NT2/D1 (cell line): ENCODE measurements at regions not wholly inside any gene's neighbourhood (a gene's known extent, or its start where the extent isn't known, plus 50 kb on each side); places are given as distances from the start of the nearest gene placed in this dataset.
"Not testable (repeated sequence)": the region's sequence is repeated elsewhere in the genome, so short reads cannot be mapped to it uniquely, and the experiment has no call there.

Experiments
- DNase-seq: peaks from one replicate; pipeline ENCODE4 v3.0.0-alpha.2; 2011; ENCODE audit warnings: low read depth, low spot score
- H3K27me3 ChIP-seq: 2 replicates; pipeline ENCODE4 v1.6.0; 2011; ENCODE audit warnings: mild to moderate bottlenecking; ENCODE audit not compliant: insufficient read length, insufficient read depth
- H3K36me3 ChIP-seq: 2 replicates; pipeline ENCODE4 v1.6.1; 2011; ENCODE audit warnings: mild to moderate bottlenecking, low read length, mixed read lengths; ENCODE audit not compliant: insufficient read depth, insufficient read length
- H3K4me1 ChIP-seq: 2 replicates; pipeline ENCODE4 v1.5.1; 2011; ENCODE audit not compliant: insufficient read depth, insufficient read length
- H3K4me3 ChIP-seq: 2 replicates; pipeline ENCODE4 v1.5.1; 2011; ENCODE audit warnings: low read depth; ENCODE audit not compliant: insufficient read length
- H3K9ac ChIP-seq: 2 replicates; pipeline ENCODE4 v1.6.0; 2011; ENCODE audit warnings: low read depth; ENCODE audit not compliant: insufficient read length
- H3K9me3 ChIP-seq: 2 replicates; pipeline ENCODE4 v1.5.1; 2011; ENCODE audit warnings: mild to moderate bottlenecking, low read length; ENCODE audit not compliant: insufficient read depth
- SUZ12 ChIP-seq: IDR thresholded peaks from 2 replicates; pipeline ENCODE4 v1.6.1; 2011; ENCODE audit not compliant: insufficient read length, insufficient read depth; ENCODE audit errors: extremely low read depth
- YY1 ChIP-seq: IDR thresholded peaks from 2 replicates; pipeline ENCODE4 v1.6.1; 2011; ENCODE audit not compliant: insufficient read length, insufficient read depth
- ZNF274 ChIP-seq: IDR thresholded peaks from 2 replicates; pipeline ENCODE4 v1.6.1; 2011; ENCODE audit warnings: mild to moderate bottlenecking, low read depth, low read length

- H3K4me1 ChIP-seq = no peaks in the 10 kb centered on the region
- H3K27me3 ChIP-seq = no peaks in the 10 kb centered on the region
- no peaks in the 10 kb centered on the region for H3K36me3 ChIP-seq
- H3K4me3 ChIP-seq = no peak overlapping the region
- H3K9me3 ChIP-seq = no peaks in the 10 kb centered on the region
- no peak overlapping the region for H3K9ac ChIP-seq
- no peak for TF ChIP-seq YY1
- no peak for DNase-seq
Measured at GRCh38 chr7:37578350-37578749, 105.2 kb upstream of the GPR141 start.

DNA sequence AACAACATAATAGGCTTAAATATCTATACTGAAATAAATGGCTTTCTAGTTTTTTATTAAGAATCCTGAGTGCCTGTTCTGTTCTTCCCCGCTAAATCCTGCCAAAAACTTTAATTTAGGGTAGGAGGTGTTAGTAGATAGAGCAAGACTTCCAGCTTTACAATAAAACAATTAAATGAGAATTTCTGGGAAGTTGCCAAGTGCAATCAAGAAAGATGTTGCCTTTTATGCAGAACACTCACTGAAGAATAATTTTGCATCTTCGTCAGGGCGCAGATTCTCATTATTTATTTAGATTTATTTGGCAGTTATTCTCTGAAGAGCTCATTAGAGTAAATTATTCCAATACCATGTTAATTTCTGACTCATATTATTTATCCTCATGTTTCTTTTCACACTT is 103.2 kb upstream of the GPR141 start:
- Histone ChIP-seq H3K9ac (no peak overlapping the region), H3K36me3 (no peaks in the 10 kb centered on the region), H3K4me3 (no peak overlapping the region), H3K9me3 (no peaks in the 10 kb centered on the region), H3K4me1 (no peaks in the 10 kb centered on the region), H3K27me3 (no peaks in the 10 kb centered on the region)
- TF ChIP-seq SUZ12 (no peak), ZNF274 (no peak), YY1 (no peak)
- no peak for DNase-seq

GRCh38 chr7:37584651-37585463 is 98.7 kb upstream of the GPR141 start:
- H3K36me3 ChIP-seq, H3K4me3 ChIP-seq, H3K27me3 ChIP-seq, DNase-seq, H3K9ac ChIP-seq, H3K9me3 ChIP-seq, H3K4me1 ChIP-seq: not testable (repeated sequence)

DNA sequence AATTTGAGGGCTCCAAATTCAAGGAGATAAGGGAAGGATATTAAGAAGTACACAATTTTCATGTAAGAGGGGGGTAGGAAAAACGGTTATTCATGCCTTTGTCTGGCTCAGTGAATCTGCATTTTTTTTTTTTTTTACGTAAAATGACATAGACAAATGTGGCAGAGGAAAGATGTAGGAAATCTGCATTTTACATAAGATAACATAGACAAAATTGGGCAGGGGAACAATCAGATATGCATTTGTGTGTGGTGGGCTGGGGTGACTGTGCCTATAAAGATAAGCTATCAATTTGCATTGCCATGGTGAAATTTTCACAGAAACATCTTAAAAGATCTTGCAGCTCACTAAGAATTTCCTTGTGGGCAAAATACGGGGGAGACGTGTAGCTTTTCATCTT is 92.7 kb upstream of the GPR141 start:
- DNase-seq = no peak
- TF ChIP-seq YY1 = no peak
- no peak for TF ChIP-seq ZNF274
- no peak for TF ChIP-seq SUZ12
- Histone ChIP-seq H3K4me3 (no peak overlapping the region), H3K9me3 (no peaks in the 10 kb centered on the region; the same call in 1 of the 2 replicates), H3K9ac (no peak overlapping the region), H3K4me1 (no peaks in the 10 kb centered on the region), H3K27me3 (no peaks in the 10 kb centered on the region), H3K36me3 (no peaks in the 10 kb centered on the region)

DNA sequence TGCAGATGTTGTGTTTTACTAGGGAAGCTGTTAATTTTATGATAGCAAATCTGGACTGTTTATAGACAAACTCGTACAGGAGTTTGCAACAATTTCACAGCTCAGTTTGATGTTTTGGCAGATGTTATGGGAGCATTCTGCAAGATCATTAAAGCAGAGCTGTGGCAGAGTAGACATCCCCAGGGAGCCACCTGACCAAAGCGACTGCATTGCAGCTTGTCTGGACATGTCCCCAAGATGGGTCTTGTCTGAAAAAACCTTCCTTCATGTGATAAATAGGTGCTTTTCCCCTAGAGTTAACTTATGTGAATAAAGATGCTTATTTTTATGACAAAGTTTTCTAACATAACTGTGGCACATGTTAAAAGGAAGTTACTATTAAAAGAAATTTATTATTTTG is 91.2 kb upstream of the GPR141 start:
- no peak overlapping the region for H3K9ac ChIP-seq
- H3K9me3 ChIP-seq = no peaks in the 10 kb centered on the region; the same call in 1 of the 2 replicates
- TF ChIP-seq YY1 (no peak), SUZ12 (no peak), ZNF274 (no peak)
- no peak for DNase-seq
- H3K4me1 ChIP-seq = no peaks in the 10 kb centered on the region
- H3K27me3 ChIP-seq = no peaks in the 10 kb centered on the region
- H3K36me3 ChIP-seq = no peaks in the 10 kb centered on the region
- H3K4me3 ChIP-seq = no peak overlapping the region

DNA sequence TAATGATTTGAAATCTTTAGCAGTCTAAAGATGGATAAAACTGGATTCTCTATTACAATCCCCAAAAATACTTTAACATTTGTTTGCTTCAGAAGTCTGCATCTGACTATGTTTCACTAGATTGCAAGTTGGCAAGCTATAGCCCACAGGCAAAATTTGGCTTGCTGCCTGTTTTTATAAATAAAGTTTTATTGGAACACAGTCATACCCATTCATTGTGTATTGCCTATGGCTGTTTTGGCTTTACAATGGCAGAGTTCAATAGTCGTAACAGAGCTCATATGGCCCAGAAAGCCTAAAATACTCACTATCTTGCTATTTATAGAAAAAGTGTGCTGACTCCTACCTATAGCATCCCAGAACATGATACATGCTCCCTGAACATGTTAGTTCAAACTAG is 89.0 kb upstream of the GPR141 start:
- no peak overlapping the region for H3K9ac ChIP-seq
- H3K36me3 ChIP-seq = no peaks in the 10 kb centered on the region
- H3K4me3 ChIP-seq = no peak overlapping the region
- H3K27me3 ChIP-seq = no peaks in the 10 kb centered on the region
- no peak for DNase-seq
- no peaks in the 10 kb centered on the region; the same call in 1 of the 2 replicates for H3K9me3 ChIP-seq
- no peaks in the 10 kb centered on the region for H3K4me1 ChIP-seq
- TF ChIP-seq SUZ12 (no peak), YY1 (no peak), ZNF274 (no peak)

- TF ChIP-seq ZNF274 (no peak), YY1 (no peak), SUZ12 (no peak)
- Histone ChIP-seq H3K36me3 (no peaks in the 10 kb centered on the region), H3K9me3 (no peaks in the 10 kb centered on the region; the same call in 1 of the 2 replicates), H3K4me1 (no peaks in the 10 kb centered on the region), H3K9ac (no peak overlapping the region), H3K4me3 (no peak overlapping the region), H3K27me3 (no peaks in the 10 kb centered on the region)
- no peak for DNase-seq
Measured at GRCh38 chr7:37598824-37599223, 84.7 kb upstream of the GPR141 start.

DNA sequence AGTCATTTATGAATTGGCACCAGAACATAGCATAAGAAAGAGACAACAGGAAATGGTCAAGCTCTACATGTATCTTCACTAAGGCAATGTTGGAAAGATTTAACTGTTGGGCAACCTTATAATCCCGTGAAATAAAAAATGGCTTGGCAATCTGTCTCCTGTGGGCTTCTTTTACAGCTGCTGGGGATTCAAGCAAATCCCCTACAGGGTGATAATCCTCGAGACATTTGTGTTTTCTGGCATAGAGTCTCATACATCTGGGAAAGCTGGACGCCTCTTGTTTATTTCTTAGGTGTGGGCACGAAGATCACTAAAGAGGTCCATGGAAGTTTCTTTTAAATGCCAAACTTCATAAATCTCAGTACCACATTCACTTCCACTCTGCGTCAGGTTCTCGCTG is 82.2 kb upstream of the GPR141 start:
- H3K4me3 ChIP-seq = no peak overlapping the region
- H3K36me3 ChIP-seq = no peaks in the 10 kb centered on the region
- no peak for DNase-seq
- H3K9me3 ChIP-seq = no peaks in the 10 kb centered on the region; the same call in 1 of the 2 replicates
- TF ChIP-seq ZNF274 (no peak), YY1 (no peak), SUZ12 (no peak)
- H3K27me3 ChIP-seq = no peaks in the 10 kb centered on the region
- H3K9ac ChIP-seq = no peak overlapping the region
- no peaks in the 10 kb centered on the region for H3K4me1 ChIP-seq
